Gastroesophageal sphincter (tissue), 3 donors: ENCODE measurements at regions not wholly inside any gene's neighbourhood (a gene's known extent, or its start where the extent isn't known, plus 50 kb on each side); places are given as distances from the start of the nearest gene placed in this dataset.

Experiments
- POLR2A ChIP-seq, 2 donors: fragments of 450-650 bp; IDR thresholded peaks; one replicate each; pipeline ENCODE4 v1.6.1; 2017; ENCODE audit warnings: antibody characterized with exemption in 2 of 2, mild to moderate bottlenecking in 2 of 2, moderate library complexity in 1 of 2
- TF ChIP-seq, protein P1 (sequence below), 4 experiments: fragments of 200-600 bp in 2 of 4; fragments of 450-650 bp in 2 of 4; sonication (generic) in 1 of 4; IDR thresholded peaks; one replicate each; pipeline ENCODE4 v1.5.1; 2017 to 2019; ENCODE audit warnings: antibody characterized with exemption in 4 of 4, mild to moderate bottlenecking in 2 of 4, moderate library complexity in 2 of 4

DNA sequence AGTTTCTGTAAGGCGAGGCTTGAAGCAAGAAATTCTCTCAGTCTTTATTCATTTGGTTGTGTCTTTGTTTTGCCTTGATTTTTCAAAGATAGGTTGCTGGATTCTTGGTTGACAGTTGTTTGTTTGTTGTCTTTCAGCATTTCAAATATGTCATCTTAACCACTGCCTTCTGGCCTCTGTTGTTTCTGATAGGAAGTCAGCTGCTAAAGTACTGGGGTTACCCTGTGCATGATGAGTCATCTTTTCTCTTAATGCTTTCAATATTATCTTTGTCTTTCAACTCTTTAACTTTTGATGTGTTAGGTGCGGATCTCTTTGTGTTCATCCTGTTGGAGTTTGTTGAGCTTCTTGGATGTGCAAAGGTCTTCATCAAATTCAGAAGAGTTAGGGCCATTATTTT, 1571.3 kb downstream of the MAT2B start:
- TF ChIP-seq, protein P1, sequence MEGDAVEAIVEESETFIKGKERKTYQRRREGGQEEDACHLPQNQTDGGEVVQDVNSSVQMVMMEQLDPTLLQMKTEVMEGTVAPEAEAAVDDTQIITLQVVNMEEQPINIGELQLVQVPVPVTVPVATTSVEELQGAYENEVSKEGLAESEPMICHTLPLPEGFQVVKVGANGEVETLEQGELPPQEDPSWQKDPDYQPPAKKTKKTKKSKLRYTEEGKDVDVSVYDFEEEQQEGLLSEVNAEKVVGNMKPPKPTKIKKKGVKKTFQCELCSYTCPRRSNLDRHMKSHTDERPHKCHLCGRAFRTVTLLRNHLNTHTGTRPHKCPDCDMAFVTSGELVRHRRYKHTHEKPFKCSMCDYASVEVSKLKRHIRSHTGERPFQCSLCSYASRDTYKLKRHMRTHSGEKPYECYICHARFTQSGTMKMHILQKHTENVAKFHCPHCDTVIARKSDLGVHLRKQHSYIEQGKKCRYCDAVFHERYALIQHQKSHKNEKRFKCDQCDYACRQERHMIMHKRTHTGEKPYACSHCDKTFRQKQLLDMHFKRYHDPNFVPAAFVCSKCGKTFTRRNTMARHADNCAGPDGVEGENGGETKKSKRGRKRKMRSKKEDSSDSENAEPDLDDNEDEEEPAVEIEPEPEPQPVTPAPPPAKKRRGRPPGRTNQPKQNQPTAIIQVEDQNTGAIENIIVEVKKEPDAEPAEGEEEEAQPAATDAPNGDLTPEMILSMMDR (IDR thresholded peaks at IDR 0.05), result no peak
- TF ChIP-seq POLR2A (IDR thresholded peaks at IDR 0.05), result no peak
